Choroid plexus epithelial cell (primary cell): ENCODE measurements at regions not wholly inside any gene's neighbourhood (a gene's known extent, or its start where the extent isn't known, plus 50 kb on each side); places are given as distances from the start of the nearest gene placed in this dataset.

Source experiments
- DNase-seq: peaks from one replicate; pipeline ENCODE4 v3.0.0-alpha.2; 2010; ENCODE audit warnings: low read depth
- H3K4me3 ChIP-seq: 2 replicates; pipeline ENCODE4 v1.5.1; 2011; ENCODE audit warnings: low read depth, mild to moderate bottlenecking, control low read depth, low read length, moderate library complexity
- TF ChIP-seq, protein P1 (sequence below): conservative IDR thresholded peaks from 2 replicates; pipeline ENCODE4 v1.5.1; 2011; ENCODE audit warnings: low read depth, mild to moderate bottlenecking, control low read depth, inconsistent platforms, low read length, moderate library complexity

DNA sequence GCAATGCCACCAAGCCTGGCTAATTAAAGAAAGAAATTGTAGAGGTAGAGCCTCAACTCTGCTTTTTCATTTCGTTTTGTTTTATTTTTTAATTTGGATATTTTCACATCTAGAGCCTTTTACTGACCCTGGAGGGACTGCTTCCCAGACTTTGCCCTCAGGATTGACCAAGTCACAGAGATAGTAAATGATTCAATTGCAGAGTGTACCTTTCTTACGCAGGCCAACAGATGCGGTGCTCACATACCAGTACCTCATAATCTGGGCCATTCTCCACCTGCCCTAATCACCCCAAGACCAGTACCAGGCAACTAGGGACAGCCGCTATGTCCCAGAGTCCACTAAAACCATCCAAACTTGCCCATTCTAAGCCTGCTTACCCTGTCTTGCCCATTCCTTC lies 110.8 kb downstream of the DDX1 start:
- no peak for DNase-seq
- no peak overlapping the region for H3K4me3 ChIP-seq
- TF ChIP-seq, protein P1, sequence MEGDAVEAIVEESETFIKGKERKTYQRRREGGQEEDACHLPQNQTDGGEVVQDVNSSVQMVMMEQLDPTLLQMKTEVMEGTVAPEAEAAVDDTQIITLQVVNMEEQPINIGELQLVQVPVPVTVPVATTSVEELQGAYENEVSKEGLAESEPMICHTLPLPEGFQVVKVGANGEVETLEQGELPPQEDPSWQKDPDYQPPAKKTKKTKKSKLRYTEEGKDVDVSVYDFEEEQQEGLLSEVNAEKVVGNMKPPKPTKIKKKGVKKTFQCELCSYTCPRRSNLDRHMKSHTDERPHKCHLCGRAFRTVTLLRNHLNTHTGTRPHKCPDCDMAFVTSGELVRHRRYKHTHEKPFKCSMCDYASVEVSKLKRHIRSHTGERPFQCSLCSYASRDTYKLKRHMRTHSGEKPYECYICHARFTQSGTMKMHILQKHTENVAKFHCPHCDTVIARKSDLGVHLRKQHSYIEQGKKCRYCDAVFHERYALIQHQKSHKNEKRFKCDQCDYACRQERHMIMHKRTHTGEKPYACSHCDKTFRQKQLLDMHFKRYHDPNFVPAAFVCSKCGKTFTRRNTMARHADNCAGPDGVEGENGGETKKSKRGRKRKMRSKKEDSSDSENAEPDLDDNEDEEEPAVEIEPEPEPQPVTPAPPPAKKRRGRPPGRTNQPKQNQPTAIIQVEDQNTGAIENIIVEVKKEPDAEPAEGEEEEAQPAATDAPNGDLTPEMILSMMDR, result no peak

DNA sequence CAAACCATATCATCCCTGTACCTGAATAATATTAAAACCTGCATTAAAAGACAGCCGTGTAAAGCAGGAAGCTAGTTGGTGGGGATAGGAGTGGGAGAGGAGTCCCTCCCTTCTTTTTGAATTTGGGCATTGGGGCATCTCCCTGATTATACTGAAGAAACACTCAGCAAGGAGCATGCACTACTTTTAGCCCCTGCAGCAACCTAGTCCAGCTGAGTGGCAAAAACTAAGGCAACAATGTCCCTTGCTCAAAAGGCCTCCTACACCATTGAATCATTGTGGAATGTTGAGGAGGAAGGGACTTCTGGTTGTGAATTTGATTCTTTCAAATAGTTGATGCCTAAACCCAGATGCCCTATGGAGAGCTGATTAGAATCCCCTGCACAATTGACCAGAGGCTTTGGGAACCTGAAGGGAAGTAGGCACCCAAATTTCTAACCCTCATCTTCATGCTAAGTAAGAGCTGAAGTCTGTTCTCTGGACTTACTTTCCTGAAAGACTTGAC lies 111.7 kb downstream of the DDX1 start:
- no peak overlapping the region for H3K4me3 ChIP-seq
- no peak for DNase-seq
- TF ChIP-seq, protein P1, result no peak

DNA sequence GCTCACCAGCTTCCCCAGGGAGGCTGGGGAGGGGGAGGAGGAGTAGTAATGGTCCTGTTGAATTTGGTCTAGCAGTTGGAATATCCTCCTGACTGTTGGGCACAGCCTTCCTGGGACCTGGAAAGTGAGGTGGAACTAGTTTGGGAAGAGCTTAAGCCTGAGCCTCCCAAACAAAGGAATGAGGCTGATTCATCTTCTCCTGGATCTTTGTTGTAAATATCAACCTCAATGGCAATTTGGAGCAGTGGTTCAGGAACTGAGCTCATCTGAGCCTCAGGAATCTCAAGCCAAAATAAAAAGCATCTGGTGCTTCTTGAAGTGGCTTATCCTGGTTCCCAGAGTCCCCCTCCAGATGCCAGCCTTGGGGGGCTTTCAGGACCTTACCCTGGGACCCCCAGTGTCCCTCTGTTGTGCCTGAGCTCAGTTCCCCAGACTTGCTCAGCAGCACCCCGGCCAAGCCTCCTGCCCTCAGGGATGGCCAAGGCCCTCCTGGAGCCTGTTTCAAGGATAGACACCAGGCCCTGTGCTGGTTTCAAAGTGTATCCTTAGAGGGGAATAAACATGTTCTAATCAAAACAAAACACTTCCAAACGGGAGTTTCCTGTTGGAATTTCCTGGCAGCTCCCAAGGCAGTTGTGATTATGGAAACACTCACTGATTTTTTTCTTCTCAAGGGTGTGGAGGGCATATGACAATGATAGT lies 112.6 kb downstream of the DDX1 start:
- H3K4me3 ChIP-seq, result no peak overlapping the region
- no peak for DNase-seq
- TF ChIP-seq, protein P1, result no peak

DNA sequence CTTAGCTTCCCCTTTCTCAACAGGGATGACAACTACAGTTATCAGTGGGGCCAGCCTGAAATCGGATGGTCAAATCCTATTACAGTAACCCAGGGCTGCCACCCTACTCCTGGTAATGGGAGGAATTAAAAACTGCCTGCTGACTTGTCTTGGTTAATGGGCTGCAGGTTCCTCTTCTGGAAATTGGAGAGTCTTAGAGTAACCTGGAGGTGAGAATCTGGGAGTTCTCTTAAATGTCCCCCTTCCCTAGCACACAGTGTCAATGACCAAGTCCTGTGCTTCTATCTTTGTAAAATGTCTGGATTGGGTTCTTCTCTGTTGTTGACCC lies 113.1 kb downstream of the DDX1 start:
- H3K4me3 ChIP-seq, result no peak overlapping the region
- no peak for DNase-seq
- TF ChIP-seq, protein P1, result no peak

DNA sequence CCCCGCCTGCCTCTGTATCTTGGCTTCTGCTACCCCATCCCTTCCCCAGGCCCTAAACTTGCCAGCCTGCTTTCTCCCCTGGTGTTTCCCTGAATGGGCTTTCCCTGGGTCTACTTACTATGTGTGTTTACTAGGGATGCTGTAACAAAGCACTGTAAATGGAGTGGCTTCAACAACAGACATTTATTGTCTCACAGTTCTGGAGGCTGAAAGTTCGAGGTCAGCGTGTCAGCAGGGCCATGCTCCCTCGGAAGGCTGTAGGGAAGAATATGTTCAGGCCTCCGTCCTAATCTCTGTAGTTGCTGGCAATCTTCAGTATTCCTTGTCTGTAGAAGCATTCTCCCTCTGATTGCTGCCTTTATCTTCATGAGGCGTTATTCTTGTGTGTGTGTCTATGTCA lies 113.6 kb downstream of the DDX1 start:
- TF ChIP-seq, protein P1, result no peak
- DNase-seq, result no peak
- H3K4me3 ChIP-seq, result no peak overlapping the region

DNA sequence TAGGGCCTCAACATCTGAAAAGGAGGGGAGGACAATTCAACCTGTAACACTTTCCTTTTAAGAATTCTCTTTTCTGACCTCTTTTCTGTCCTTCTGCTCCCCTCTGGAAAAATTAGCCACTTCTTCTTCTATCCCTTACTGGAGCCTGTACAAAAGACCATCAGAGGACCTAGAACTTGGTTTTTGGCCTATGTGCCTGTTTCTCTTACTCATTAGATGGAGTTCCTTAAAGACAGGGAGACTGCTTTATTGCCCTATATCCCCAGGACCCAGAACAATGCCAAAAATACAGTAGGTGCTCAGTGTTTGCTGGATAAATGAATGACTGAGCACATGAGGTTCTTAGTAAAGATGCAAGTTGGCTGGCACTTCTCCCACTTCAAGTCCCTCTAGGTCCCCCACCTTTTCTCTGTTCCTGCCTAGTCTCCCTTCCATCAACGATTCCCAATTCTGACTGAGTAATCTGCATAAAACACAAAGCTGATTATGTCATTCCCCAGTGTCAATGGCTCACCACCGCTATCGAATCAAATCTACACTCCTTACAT lies 114.2 kb downstream of the DDX1 start:
- no peak for DNase-seq
- no peak overlapping the region for H3K4me3 ChIP-seq
- TF ChIP-seq, protein P1, result no peak

DNA sequence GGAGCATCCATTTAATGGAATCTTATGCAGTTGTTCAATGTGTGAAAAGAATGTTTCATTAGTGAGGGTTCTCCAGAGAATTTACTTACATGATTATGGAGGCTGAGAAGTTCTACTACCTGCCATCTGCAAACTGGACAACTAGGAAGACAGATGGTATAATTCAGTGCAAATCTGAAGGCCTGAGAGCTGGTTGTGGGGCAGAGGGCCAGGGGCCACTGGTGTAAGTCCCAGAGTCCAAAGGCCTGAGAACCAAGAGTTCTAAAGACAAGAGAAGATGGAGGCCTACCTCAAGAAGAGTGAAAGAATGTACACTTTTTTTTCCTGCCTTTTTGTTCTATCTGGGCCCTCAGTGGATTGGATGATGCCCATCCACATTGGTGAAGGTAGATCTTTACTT lies 114.8 kb downstream of the DDX1 start:
- TF ChIP-seq, protein P1, result no peak
- DNase-seq, result no peak
- H3K4me3 ChIP-seq, result no peak overlapping the region
